ENCODE measurements at regions not wholly inside any gene's neighbourhood (a gene's known extent, or its start where the extent isn't known, plus 50 kb on each side); places are given as distances from the start of the nearest gene placed in this dataset.
"Not testable (repeated sequence)": the region's sequence is repeated elsewhere in the genome, so short reads cannot be mapped to it uniquely, and the experiment has no call there.

DNA sequence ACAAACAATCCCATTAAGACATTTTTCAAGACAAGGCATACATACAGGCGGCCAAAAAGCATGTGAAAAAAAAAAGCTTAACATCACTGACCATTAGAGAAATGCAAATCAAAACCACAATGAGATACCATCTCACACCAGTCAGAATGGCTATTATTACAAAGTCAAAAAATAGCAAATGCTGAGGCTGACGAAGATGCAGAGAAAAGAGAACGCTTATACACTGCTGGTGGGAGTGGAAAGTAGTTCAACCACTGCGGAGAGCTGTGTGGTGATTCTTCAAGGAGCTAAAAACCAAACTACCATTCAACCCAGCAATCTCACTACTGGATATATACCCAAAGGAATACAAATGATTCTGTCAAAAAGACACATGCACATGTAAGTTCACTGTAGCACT, 216.7 kb downstream of the FOXG1 start:
- H3K27ac Mint-ChIP-seq: no peak overlapping the region
- intact Hi-C loops (cut with micrococcal nuclease): no loop called here
- no peaks in the 10 kb centered on the region for H3K9me3 ChIP-seq (ENCODE audit: control extremely low read depth in 1 of 3, control insufficient read depth in 2 of 3, insufficient read depth in 1 of 3, low read length in 2 of 3)
- H3K4me1 ChIP-seq (ENCODE audit: control insufficient read depth in 2 of 2, insufficient read depth in 2 of 2, low read length in 2 of 2): no peaks in the 10 kb centered on the region
- ATAC-seq (ENCODE audit: low read depth) (no peak), DNase-seq (no peak)
- no peaks in the 10 kb centered on the region for H3K9me3 Mint-ChIP-seq (ENCODE audit: insufficient read depth)
- H3K27ac ChIP-seq (ENCODE audit: low read length in 2 of 2): no peak overlapping the region
- no peak overlapping the region for H2AFZ ChIP-seq (ENCODE audit: insufficient read depth, low read depth, low read length, poor library complexity, severe bottlenecking)
- H3K4me1 Mint-ChIP-seq: no peaks in the 10 kb centered on the region
- ChIA-PET POLR2A (no interaction called here), CTCF (no interaction called here)
- H3K79me2 ChIP-seq (ENCODE audit: control insufficient read depth, insufficient read depth, low read length): no peaks in the 10 kb centered on the region
- no peak overlapping the region for H3K4me3 ChIP-seq (ENCODE audit: control extremely low read depth in 1 of 5, extremely low read depth in 1 of 5, insufficient read depth in 1 of 5, low read depth in 2 of 5, low read length in 4 of 5)
- no peaks in the 10 kb centered on the region for H4K20me1 ChIP-seq (ENCODE audit: control insufficient read depth, insufficient read depth, low read length, poor library complexity, severe bottlenecking)
- no peaks in the 10 kb centered on the region for H3K36me3 ChIP-seq (replicated peaks in 1 of 2; ENCODE audit: control extremely low read depth in 1 of 2, control insufficient read depth in 1 of 2, extremely low read depth in 1 of 2, insufficient read depth in 2 of 2, low read length in 1 of 2)
- H3K27me3 ChIP-seq (replicated peaks in 1 of 4; ENCODE audit: control extremely low read depth in 1 of 4, control insufficient read depth in 3 of 4, insufficient read depth in 4 of 4, low read length in 3 of 4): no peaks in the 10 kb centered on the region
- WGBS (ENCODE audit: insufficient coverage): 100% methylated on average over 1 of the region's 4 CpGs
- TF ChIP-seq, protein P1, sequence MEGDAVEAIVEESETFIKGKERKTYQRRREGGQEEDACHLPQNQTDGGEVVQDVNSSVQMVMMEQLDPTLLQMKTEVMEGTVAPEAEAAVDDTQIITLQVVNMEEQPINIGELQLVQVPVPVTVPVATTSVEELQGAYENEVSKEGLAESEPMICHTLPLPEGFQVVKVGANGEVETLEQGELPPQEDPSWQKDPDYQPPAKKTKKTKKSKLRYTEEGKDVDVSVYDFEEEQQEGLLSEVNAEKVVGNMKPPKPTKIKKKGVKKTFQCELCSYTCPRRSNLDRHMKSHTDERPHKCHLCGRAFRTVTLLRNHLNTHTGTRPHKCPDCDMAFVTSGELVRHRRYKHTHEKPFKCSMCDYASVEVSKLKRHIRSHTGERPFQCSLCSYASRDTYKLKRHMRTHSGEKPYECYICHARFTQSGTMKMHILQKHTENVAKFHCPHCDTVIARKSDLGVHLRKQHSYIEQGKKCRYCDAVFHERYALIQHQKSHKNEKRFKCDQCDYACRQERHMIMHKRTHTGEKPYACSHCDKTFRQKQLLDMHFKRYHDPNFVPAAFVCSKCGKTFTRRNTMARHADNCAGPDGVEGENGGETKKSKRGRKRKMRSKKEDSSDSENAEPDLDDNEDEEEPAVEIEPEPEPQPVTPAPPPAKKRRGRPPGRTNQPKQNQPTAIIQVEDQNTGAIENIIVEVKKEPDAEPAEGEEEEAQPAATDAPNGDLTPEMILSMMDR (IDR thresholded peaks at IDR 0.05): no peak
- TF ChIP-seq EZH2 (IDR thresholded peaks at IDR 0.05; ENCODE audit: borderline replicate concordance, insufficient read depth, low read depth, low read length, poor library complexity, severe bottlenecking): no peak
- H3K4me2 ChIP-seq (replicated peaks; ENCODE audit: low read depth, low read length, poor library complexity, severe bottlenecking): no peak overlapping the region
- no peak overlapping the region for H3K4me3 Mint-ChIP-seq
- no peak overlapping the region for H3K9ac ChIP-seq (ENCODE audit: low read length)
- no peaks in the 10 kb centered on the region for H3K27me3 Mint-ChIP-seq

- Histone ChIP-seq H3K27me3 (replicated peaks in 1 of 4; ENCODE audit: control extremely low read depth in 1 of 4, control insufficient read depth in 3 of 4, insufficient read depth in 4 of 4, low read length in 3 of 4) (no peaks in the 10 kb centered on the region), H3K79me2 (ENCODE audit: control insufficient read depth, insufficient read depth, low read length) (no peaks in the 10 kb centered on the region), H3K36me3 (replicated peaks in 1 of 2; ENCODE audit: control extremely low read depth in 1 of 2, control insufficient read depth in 1 of 2, extremely low read depth in 1 of 2, insufficient read depth in 2 of 2, low read length in 1 of 2) (no peaks in the 10 kb centered on the region), H4K20me1 (ENCODE audit: control insufficient read depth, insufficient read depth, low read length, poor library complexity, severe bottlenecking) (no peaks in the 10 kb centered on the region), H3K4me1 (ENCODE audit: control insufficient read depth in 2 of 2, insufficient read depth in 2 of 2, low read length in 2 of 2) (no peaks in the 10 kb centered on the region), H3K9ac (ENCODE audit: low read length) (no peak overlapping the region), H3K4me3 (ENCODE audit: control extremely low read depth in 1 of 5, extremely low read depth in 1 of 5, insufficient read depth in 1 of 5, low read depth in 2 of 5, low read length in 4 of 5) (no peak overlapping the region), H3K9me3 (ENCODE audit: control extremely low read depth in 1 of 3, control insufficient read depth in 2 of 3, insufficient read depth in 1 of 3, low read length in 2 of 3) (no peaks in the 10 kb centered on the region), H3K27ac (ENCODE audit: low read length in 2 of 2) (no peak overlapping the region), H3K4me2 (replicated peaks; ENCODE audit: low read depth, low read length, poor library complexity, severe bottlenecking) (no peak overlapping the region), H2AFZ (ENCODE audit: insufficient read depth, low read depth, low read length, poor library complexity, severe bottlenecking) (no peak overlapping the region)
- no peaks in the 10 kb centered on the region for H3K27me3 Mint-ChIP-seq
- TF ChIP-seq, protein P1 (IDR thresholded peaks at IDR 0.05): no peak
- TF ChIP-seq EZH2 (IDR thresholded peaks at IDR 0.05; ENCODE audit: borderline replicate concordance, insufficient read depth, low read depth, low read length, poor library complexity, severe bottlenecking): no peak
- intact Hi-C loops (cut with micrococcal nuclease): no loop called here
- ChIA-PET POLR2A (no interaction called here), CTCF (no interaction called here)
- no peaks in the 10 kb centered on the region for H3K9me3 Mint-ChIP-seq (ENCODE audit: insufficient read depth)
- DNase-seq: no peak
- no peaks in the 10 kb centered on the region for H3K4me1 Mint-ChIP-seq
- no peak overlapping the region for H3K4me3 Mint-ChIP-seq
- ATAC-seq (ENCODE audit: low read depth): no peak
- no peak overlapping the region for H3K27ac Mint-ChIP-seq
These were observed 220.9 kb downstream of the FOXG1 start for GRCh38 chr14:28987516-28987915.

DNA sequence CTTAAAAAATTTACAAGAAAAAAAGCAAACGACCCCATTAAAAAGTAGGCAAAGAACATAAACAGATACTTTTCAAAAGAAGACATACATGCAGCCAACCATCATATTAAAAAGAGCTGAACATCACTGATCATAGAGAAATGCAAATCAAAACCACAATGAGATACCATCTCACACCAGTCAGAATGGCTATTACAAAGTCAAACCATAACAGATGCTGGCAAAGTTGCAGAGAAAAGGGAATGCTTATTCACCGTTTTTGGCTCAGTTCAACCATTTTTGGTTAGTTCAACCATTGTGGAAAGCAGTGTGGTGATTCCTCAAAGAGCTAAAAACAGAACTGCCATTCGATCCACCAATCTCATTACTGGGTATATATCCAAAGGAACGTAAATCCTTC, 230.6 kb downstream of the FOXG1 start:
- H2AFZ ChIP-seq (ENCODE audit: insufficient read depth, low read depth, low read length, poor library complexity, severe bottlenecking); H3K27me3 Mint-ChIP-seq; H3K9me3 Mint-ChIP-seq (ENCODE audit: insufficient read depth); H3K9ac ChIP-seq (ENCODE audit: low read length); H4K20me1 ChIP-seq (ENCODE audit: control insufficient read depth, insufficient read depth, low read length, poor library complexity, severe bottlenecking); H3K9me3 ChIP-seq (ENCODE audit: control extremely low read depth in 1 of 3, control insufficient read depth in 2 of 3, insufficient read depth in 1 of 3, low read length in 2 of 3); H3K27me3 ChIP-seq (replicated peaks in 1 of 4; ENCODE audit: control extremely low read depth in 1 of 4, control insufficient read depth in 3 of 4, insufficient read depth in 4 of 4, low read length in 3 of 4); H3K27ac ChIP-seq (ENCODE audit: low read length in 2 of 2); H3K36me3 ChIP-seq (replicated peaks in 1 of 2; ENCODE audit: control extremely low read depth in 1 of 2, control insufficient read depth in 1 of 2, extremely low read depth in 1 of 2, insufficient read depth in 2 of 2, low read length in 1 of 2); DNase-seq; CTCF ChIA-PET; ATAC-seq (ENCODE audit: low read depth); H3K4me1 ChIP-seq (ENCODE audit: control insufficient read depth in 2 of 2, insufficient read depth in 2 of 2, low read length in 2 of 2); H3K4me2 ChIP-seq (replicated peaks; ENCODE audit: low read depth, low read length, poor library complexity, severe bottlenecking); H3K79me2 ChIP-seq (ENCODE audit: control insufficient read depth, insufficient read depth, low read length); H3K4me3 ChIP-seq (ENCODE audit: control extremely low read depth in 1 of 5, extremely low read depth in 1 of 5, insufficient read depth in 1 of 5, low read depth in 2 of 5, low read length in 4 of 5); H3K4me1 Mint-ChIP-seq; H3K27ac Mint-ChIP-seq; POLR2A ChIA-PET; H3K4me3 Mint-ChIP-seq; intact Hi-C loops (cut with micrococcal nuclease): not testable (repeated sequence)
- 66% methylated on average over 2 of the region's 4 CpGs for WGBS (ENCODE audit: insufficient coverage)

Measured in B cell (primary cell).